Vagina (tissue), 2 donors: ENCODE measurements at regions not wholly inside any gene's neighbourhood (a gene's known extent, or its start where the extent isn't known, plus 50 kb on each side); places are given as distances from the start of the nearest gene placed in this dataset.

Source experiments
- POLR2A ChIP-seq, 2 donors: fragments of 450-650 bp; IDR thresholded peaks; one replicate each; pipeline ENCODE4 v1.6.1; 2017; ENCODE audit warnings: antibody characterized with exemption in 2 of 2, mild to moderate bottlenecking in 2 of 2, moderate library complexity in 2 of 2
- TF ChIP-seq, protein P1 (sequence below), 3 experiments: fragments of 450-650 bp in 2 of 3; fragments of 200-600 bp in 1 of 3; sonication (generic) in 1 of 3; IDR thresholded peaks; one replicate each; pipeline ENCODE4 v1.5.1; 2017 to 2019; ENCODE audit warnings: antibody characterized with exemption in 3 of 3, mild to moderate bottlenecking in 2 of 3, moderate library complexity in 2 of 3

DNA sequence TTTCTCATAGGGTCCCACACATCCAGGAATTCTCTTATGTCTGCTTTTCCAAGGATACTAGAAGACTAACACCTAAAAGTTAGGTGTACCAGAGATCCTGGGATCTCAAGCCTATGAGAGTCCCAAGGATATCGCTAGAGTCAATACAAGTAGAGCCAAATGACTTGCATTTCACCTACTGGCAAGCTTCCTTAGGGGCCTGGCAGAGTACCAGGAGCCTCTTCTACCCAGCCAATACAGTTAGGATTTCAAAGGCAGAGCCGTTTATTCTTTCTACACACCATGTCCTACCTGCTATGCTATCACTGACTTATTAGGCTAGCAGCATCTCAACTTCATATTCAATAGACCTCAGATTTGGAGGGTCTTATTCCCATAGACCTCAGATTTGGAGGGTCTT lies 53.5 kb upstream of the UNC5B start:
- TF ChIP-seq POLR2A (IDR thresholded peaks at IDR 0.05) = no peak
- TF ChIP-seq, protein P1, sequence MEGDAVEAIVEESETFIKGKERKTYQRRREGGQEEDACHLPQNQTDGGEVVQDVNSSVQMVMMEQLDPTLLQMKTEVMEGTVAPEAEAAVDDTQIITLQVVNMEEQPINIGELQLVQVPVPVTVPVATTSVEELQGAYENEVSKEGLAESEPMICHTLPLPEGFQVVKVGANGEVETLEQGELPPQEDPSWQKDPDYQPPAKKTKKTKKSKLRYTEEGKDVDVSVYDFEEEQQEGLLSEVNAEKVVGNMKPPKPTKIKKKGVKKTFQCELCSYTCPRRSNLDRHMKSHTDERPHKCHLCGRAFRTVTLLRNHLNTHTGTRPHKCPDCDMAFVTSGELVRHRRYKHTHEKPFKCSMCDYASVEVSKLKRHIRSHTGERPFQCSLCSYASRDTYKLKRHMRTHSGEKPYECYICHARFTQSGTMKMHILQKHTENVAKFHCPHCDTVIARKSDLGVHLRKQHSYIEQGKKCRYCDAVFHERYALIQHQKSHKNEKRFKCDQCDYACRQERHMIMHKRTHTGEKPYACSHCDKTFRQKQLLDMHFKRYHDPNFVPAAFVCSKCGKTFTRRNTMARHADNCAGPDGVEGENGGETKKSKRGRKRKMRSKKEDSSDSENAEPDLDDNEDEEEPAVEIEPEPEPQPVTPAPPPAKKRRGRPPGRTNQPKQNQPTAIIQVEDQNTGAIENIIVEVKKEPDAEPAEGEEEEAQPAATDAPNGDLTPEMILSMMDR (IDR thresholded peaks at IDR 0.05) = no peak
